Epithelial cell of esophagus (primary cell): ENCODE measurements at regions not wholly inside any gene's neighbourhood (a gene's known extent, or its start where the extent isn't known, plus 50 kb on each side); places are given as distances from the start of the nearest gene placed in this dataset.
A peak's percentile ranks its signal among the peaks of the same experiment; 100 is the strongest.

Experiments used
- DNase-seq: peaks from one replicate; pipeline ENCODE4 v3.0.0; 2010; ENCODE audit warnings: low read depth
- H3K4me3 ChIP-seq: 2 replicates; pipeline ENCODE4 v1.5.1; 2011; ENCODE audit warnings: mild to moderate bottlenecking, low read length, control low read depth
- CTCF ChIP-seq: IDR thresholded peaks from 2 replicates; pipeline ENCODE4 v1.5.1; 2011; ENCODE audit warnings: low read depth, mild to moderate bottlenecking, low read length, control low read depth, inconsistent platforms; ENCODE audit not compliant: insufficient read depth; ENCODE audit errors: missing control alignments

- no peak for DNase-seq
- no peak for TF ChIP-seq CTCF
- no peak overlapping the region for H3K4me3 ChIP-seq
Observed at GRCh38 chr14:106877517-106877916, 1351.1 kb downstream of the TMEM121 start.

- DNase-seq: no peak
- no peak for TF ChIP-seq CTCF
- no peak overlapping the region for H3K4me3 ChIP-seq
Observed at GRCh38 chr14:106879241-106879640, 1352.9 kb downstream of the TMEM121 start.

- H3K4me3 ChIP-seq: no peak overlapping the region
- DNase-seq: no peak
- peak; percentile 28 for TF ChIP-seq CTCF
Observed at GRCh38 chr14:106883218-106883692, 1356.9 kb downstream of the TMEM121 start.
